Upper lobe of left lung (tissue), 4 donors: ENCODE measurements at regions not wholly inside any gene's neighbourhood (a gene's known extent, or its start where the extent isn't known, plus 50 kb on each side); places are given as distances from the start of the nearest gene placed in this dataset.

Source experiments
- CTCF ChIP-seq, 6 experiments: fragments of 450-650 bp in 4 of 6; fragments of 200-600 bp in 2 of 6; sonication (generic) in 2 of 6; IDR thresholded peaks; one replicate each; pipeline ENCODE4 v1.5.1; 2016 to 2019; ENCODE audit warnings: antibody characterized with exemption in 6 of 6
- EP300 ChIP-seq, 4 donors: sonication (generic); formaldehyde crosslinking; IDR thresholded peaks; one replicate each; pipeline ENCODE4 v1.5.1; 2017; ENCODE audit warnings: antibody characterized with exemption in 4 of 4, control low read depth in 2 of 4
- POLR2A ChIP-seq, 4 donors: fragments of 450-650 bp; IDR thresholded peaks; one replicate each; pipeline ENCODE4 v1.5.1; 2016 to 2017; ENCODE audit warnings: antibody characterized with exemption in 4 of 4, mild to moderate bottlenecking in 2 of 4
- POLR2AphosphoS5 ChIP-seq, 2 donors: sonication (generic); formaldehyde crosslinking; IDR thresholded peaks; one replicate each; pipeline ENCODE4 v1.5.1; 2017; ENCODE audit warnings: antibody characterized with exemption in 2 of 2

DNA sequence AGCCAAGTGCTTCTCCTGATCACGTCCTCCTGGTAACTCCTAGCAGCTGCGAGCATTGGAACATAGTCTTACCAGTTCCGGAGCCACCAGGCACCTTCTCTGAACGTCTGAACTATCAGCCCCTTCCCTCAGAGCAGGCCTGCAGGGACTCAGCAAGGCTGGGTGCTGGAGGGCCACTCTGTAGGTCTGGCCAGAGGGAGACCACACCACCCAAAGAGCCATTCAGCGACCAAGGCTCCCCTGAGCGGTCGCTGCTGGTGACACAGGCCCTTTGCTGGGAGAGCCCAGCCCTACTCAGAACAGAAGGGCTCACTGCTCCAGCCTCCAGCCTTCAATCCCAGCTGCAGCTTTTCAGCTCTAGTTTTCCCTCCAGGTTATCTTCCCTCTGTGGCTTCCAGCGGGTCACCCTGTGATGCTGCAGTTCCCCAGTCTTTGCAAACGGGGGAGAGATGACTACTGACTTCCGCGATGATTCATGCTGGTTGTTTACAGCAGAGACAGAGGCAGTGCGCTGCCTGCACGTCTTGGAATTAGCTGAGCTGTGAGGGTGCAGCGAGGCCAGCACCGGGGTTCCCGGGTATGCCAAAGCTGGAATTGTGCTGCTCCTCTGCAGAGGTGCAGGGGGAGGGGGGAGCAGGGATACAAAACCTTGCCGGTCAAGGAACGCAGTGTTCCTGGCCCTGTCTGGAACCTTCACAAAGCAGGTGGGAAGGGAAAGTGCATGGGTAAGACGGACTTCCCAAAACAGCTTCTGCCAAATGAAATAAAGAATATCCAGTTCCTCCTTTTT, 161.4 kb downstream of the LY86 start:
- no peak for TF ChIP-seq CTCF (IDR thresholded peaks at IDR 0.05)
- TF ChIP-seq EP300 (IDR thresholded peaks at IDR 0.05) = peak in 1 of 4 donors; percentile 57
- peak in 1 of 4 donors; percentile 61 for TF ChIP-seq POLR2A (IDR thresholded peaks at IDR 0.05)
- TF ChIP-seq POLR2AphosphoS5 (IDR thresholded peaks at IDR 0.05) = peak; percentile 64 to 72
